GM12878 (cell line): ENCODE measurements at regions not wholly inside any gene's neighbourhood (a gene's known extent, or its start where the extent isn't known, plus 50 kb on each side); places are given as distances from the start of the nearest gene placed in this dataset.

Experiments used
- ATAC-seq: fragments of 200-7000 bp; cut with Tn5 transposase; 3 replicates; pipeline ENCODE4 v1.9.1; 2020; ENCODE audit warnings: mild to moderate bottlenecking, moderate library complexity
- BruUV-seq: library from RNA; stranded (reverse); fragments of 400-500 nt; replicated peaks from 2 replicates; lab custom pipeline; 2021; lab: Mats Ljungman, UMichigan
- CTCF ChIA-PET: fragments of 300-600 bp; sonication (Branson Sonifier 250); formaldehyde crosslinking; extraction: SDS; loops from one replicate; lab custom pipeline; 2021; ENCODE audit warnings: inconsistent platforms; lab: Yijun Ruan, JAX
- POLR2A ChIA-PET: fragments of 350-600 bp; formaldehyde crosslinking; extraction: SDS; loops from one replicate; lab custom pipeline; 2021; ENCODE audit warnings: inconsistent platforms; lab: Charles Lee
- RAD21 ChIA-PET: fragments of 300-600 bp; sonication (Branson Sonifier 250); formaldehyde crosslinking; loops from one replicate; lab custom pipeline; 2023; ENCODE audit warnings: antibody characterized with exemption; ENCODE audit not compliant: unreplicated experiment; lab: Charles Lee
- SMC1A ChIA-PET: fragments of 300-600 bp; sonication (Branson Sonifier 250); formaldehyde crosslinking; loops from one replicate; lab custom pipeline; 2023; ENCODE audit not compliant: unreplicated experiment, uncharacterized antibody; lab: Charles Lee
- DNase-seq: peaks from one replicate; pipeline ENCODE4 v3.0.0-alpha.2; 2011; ENCODE audit warnings: low read depth, low spot score
- FAIRE-seq: peaks from 3 replicates; lab custom pipeline; 2011; peaks lifted over from hg19 to GRCh38; lab: Jason Lieb, UNC
- H2AFZ ChIP-seq: 2 replicates; pipeline ENCODE4 v1.6.0; 2011; ENCODE audit warnings: low read depth, low read length, control low read depth; ENCODE audit not compliant: control insufficient read depth
- H3K27ac ChIP-seq: 2 replicates; pipeline ENCODE4 v1.5.1; 2011; ENCODE audit warnings: control low read depth; ENCODE audit not compliant: control insufficient read depth, insufficient read depth
- H3K27me3 ChIP-seq, 2 experiments: replicated peaks in 1 of 2; 2 replicates each; pipeline versions ENCODE4 v1.6.0 to v1.6.1; 2011; ENCODE audit warnings: low read length in 1 of 2; ENCODE audit not compliant: control insufficient read depth in 2 of 2, insufficient read depth in 2 of 2
- H3K36me3 ChIP-seq, 2 experiments: 2 replicates each; pipeline ENCODE4 v1.5.1; 2011; ENCODE audit warnings: low read length in 1 of 2; ENCODE audit not compliant: control insufficient read depth in 2 of 2, insufficient read depth in 2 of 2
- H3K4me1 ChIP-seq: 2 replicates; pipeline ENCODE4 v1.6.1; 2011; ENCODE audit warnings: mild to moderate bottlenecking, low read length, moderate library complexity, mixed read lengths; ENCODE audit not compliant: control insufficient read depth, insufficient read depth
- H3K4me2 ChIP-seq: 2 replicates; pipeline ENCODE4 v1.6.0; 2011; ENCODE audit warnings: control low read depth; ENCODE audit not compliant: control insufficient read depth, insufficient read depth
- H3K4me3 ChIP-seq: fragments of 200-600 bp; sonication (generic); 2 replicates; pipeline ENCODE4 v1.5.1; 2016
- H3K79me2 ChIP-seq: 2 replicates; pipeline ENCODE4 v1.6.0; 2011; ENCODE audit warnings: low read length; ENCODE audit not compliant: control insufficient read depth, insufficient read depth
- H3K9ac ChIP-seq: 2 replicates; pipeline ENCODE4 v1.8.0; 2011; ENCODE audit warnings: low read length, control low read depth, mixed read lengths; ENCODE audit not compliant: control insufficient read depth, insufficient read depth
- H3K9me3 ChIP-seq: replicated peaks from 3 replicates; pipeline ENCODE4 v1.5.1; 2011; ENCODE audit warnings: mild to moderate bottlenecking, low read length; ENCODE audit not compliant: control insufficient read depth, insufficient read depth
- H4K20me1 ChIP-seq: 2 replicates; pipeline ENCODE4 v1.6.0; 2011; ENCODE audit not compliant: control insufficient read depth, insufficient read depth
- BMI1 ChIP-seq: fragments of 450-650 bp; IDR thresholded peaks from 2 replicates; pipeline ENCODE4 v1.6.1; 2016; ENCODE audit warnings: mild to moderate bottlenecking, moderate library complexity, borderline replicate concordance
- BRCA1 ChIP-seq: IDR thresholded peaks from 2 replicates; pipeline ENCODE4 v1.6.1; 2011; ENCODE audit warnings: low read depth, low read length, improper control_type of control experiment
- CBX5 ChIP-seq: sonication (generic); IDR thresholded peaks from 2 replicates; pipeline ENCODE4 v1.6.1; 2016; ENCODE audit warnings: low read depth, moderate library complexity, mild to moderate bottlenecking, inconsistent platforms
- E2F4 ChIP-seq: IDR thresholded peaks from 2 replicates; pipeline ENCODE4 v1.6.1; 2012; ENCODE audit warnings: low read depth, low read length, improper control_type of control experiment
- FOS ChIP-seq: IDR thresholded peaks from 3 replicates; pipeline ENCODE4 v1.6.1; 2011; ENCODE audit warnings: borderline replicate concordance; ENCODE audit not compliant: insufficient read length; ENCODE audit errors: extremely low read depth
- IRF4 ChIP-seq: IDR thresholded peaks from 2 replicates; pipeline ENCODE4 v1.6.1; 2011; ENCODE audit warnings: low read depth, low read length
- JUND ChIP-seq: IDR thresholded peaks from 2 replicates; pipeline ENCODE4 v1.6.1; 2012; ENCODE audit warnings: low read depth, mild to moderate bottlenecking, low read length, improper control_type of control experiment, moderate library complexity
- MEF2B ChIP-seq: fragments of 450-650 bp; IDR thresholded peaks from 2 replicates; pipeline ENCODE4 v1.6.1; 2018; ENCODE audit warnings: mild to moderate bottlenecking, moderate library complexity; ENCODE audit not compliant: partially characterized antibody, poor library complexity, severe bottlenecking
- NR2F1 ChIP-seq: fragments of 450-650 bp; conservative IDR thresholded peaks from 2 replicates; pipeline ENCODE4 v1.6.1; 2017; ENCODE audit warnings: mild to moderate bottlenecking
- RAD51 ChIP-seq: fragments of 450-650 bp; IDR thresholded peaks from 2 replicates; pipeline ENCODE4 v1.6.1; 2016; ENCODE audit warnings: moderate library complexity, mild to moderate bottlenecking, inconsistent platforms
- RB1 ChIP-seq: fragments of 450-650 bp; formaldehyde crosslinking; IDR thresholded peaks from 2 replicates; pipeline ENCODE4 v1.6.1; 2017; ENCODE audit warnings: mild to moderate bottlenecking, borderline replicate concordance
- RBBP5 ChIP-seq: fragments of 200-600 bp; sonication (generic); conservative IDR thresholded peaks from 2 replicates; pipeline ENCODE4 v1.6.1; 2016
- RUNX3 ChIP-seq: IDR thresholded peaks from 2 replicates; pipeline ENCODE4 v1.6.1; 2012; ENCODE audit warnings: low read length, inconsistent platforms
- SREBF1 ChIP-seq: IDR thresholded peaks from 2 replicates; pipeline ENCODE4 v1.6.1; 2012; ENCODE audit warnings: mild to moderate bottlenecking, low read length
- SRF ChIP-seq, 2 experiments: IDR thresholded peaks; 2 replicates each; pipeline ENCODE4 v1.6.1; 2011; ENCODE audit warnings: low read depth in 2 of 2, low read length in 2 of 2, mild to moderate bottlenecking in 1 of 2, moderate library complexity in 1 of 2
- STAT1 ChIP-seq: fragments of 450-650 bp; conservative IDR thresholded peaks from 2 replicates; pipeline ENCODE4 v1.6.1; 2014; ENCODE audit warnings: antibody characterized with exemption, mild to moderate bottlenecking
- SUPT20H ChIP-seq: IDR thresholded peaks from 2 replicates; pipeline ENCODE4 v1.6.1; 2011; ENCODE audit warnings: low read depth, mild to moderate bottlenecking, low read length, moderate library complexity, borderline replicate concordance; ENCODE audit not compliant: control insufficient read depth
- TCF12 ChIP-seq: IDR thresholded peaks from 2 replicates; pipeline ENCODE4 v1.6.1; 2011; ENCODE audit warnings: low read depth, mild to moderate bottlenecking, low read length
- ZBED1 ChIP-seq: IDR thresholded peaks from 2 replicates; pipeline ENCODE4 v1.6.1; 2016; ENCODE audit warnings: borderline replicate concordance
- ZBTB11 ChIP-seq: fragments of 450-650 bp; formaldehyde crosslinking; IDR thresholded peaks from 2 replicates; pipeline ENCODE4 v1.5.0; 2022; ENCODE audit warnings: mild to moderate bottlenecking, missing genetic modification characterization
- WGBS: methylation state at CpG from one replicate; pipeline ENCODE4 v1.1.6; 2016; ENCODE audit warnings: low lambda C conversion rate; ENCODE audit not compliant: insufficient replicate concordance, insufficient coverage; ENCODE audit errors: missing lambda C conversion rate; 5-methylcytosine and 5-hydroxymethylcytosine counted together
- in situ Hi-C: fragments of 300-500 bp; cut with MboI; formaldehyde crosslinking; loops from 9 replicates; pipeline ENCODE4 v1.14.3; 2018; ENCODE audit warnings: mixed read lengths
- intact Hi-C: fragments of 100-400 bp; cut with micrococcal nuclease; formaldehyde crosslinking; loops from one replicate; pipeline ENCODE4 v1.14.2; 2022; ENCODE audit not compliant: unreplicated experiment

GRCh38 chr2:126797622-126798275 is 100.9 kb upstream of the TEX51 start:
- SMC1A ChIA-PET, result no interaction called here
- Histone ChIP-seq H3K36me3 (no peaks in the 10 kb centered on the region), H3K9ac (no peak overlapping the region), H3K9me3 (no peaks in the 10 kb centered on the region), H3K27me3 (no peaks in the 10 kb centered on the region), H4K20me1 (no peaks in the 10 kb centered on the region), H3K4me3 (no peak overlapping the region), H3K27ac (no peak overlapping the region), H3K4me1 (no peaks in the 10 kb centered on the region), H2AFZ (no peak overlapping the region), H3K4me2 (no peak overlapping the region), H3K79me2 (no peaks in the 10 kb centered on the region)
- TF ChIP-seq RBBP5 (no peak), JUND (no peak), IRF4 (no peak), ZBTB11 (CRISPR knock-in tag) (no peak), BMI1 (no peak), BRCA1 (no peak), MEF2B (no peak), SUPT20H (no peak), E2F4 (no peak), SREBF1 (no peak), NR2F1 (no peak), FOS (no peak), SRF (IDR thresholded peaks at IDR 0.05; ENCODE audit: low read depth in 2 of 2, low read length in 2 of 2) (no peak), STAT1 (no peak), CBX5 (no peak), RUNX3 (no peak), RAD51 (no peak), TCF12 (no peak), RB1 (no peak), ZBED1 (no peak)
- POLR2A ChIA-PET, result no interaction called here
- BruUV-seq, result no TSS peak
- CTCF ChIA-PET, result no interaction called here
- FAIRE-seq (no peak), ATAC-seq (no peak), DNase-seq (no peak)
- in situ Hi-C loops (no loop called here), intact Hi-C loops (no loop called here)
- 41% methylated on average over 13 of the region's 13 CpGs for WGBS
- RAD21 ChIA-PET, result no interaction called here
